CD4-positive, alpha-beta T cell treated with Interleukin-21 for 1 hour (primary cell): ENCODE measurements at regions not wholly inside any gene's neighbourhood (a gene's known extent, or its start where the extent isn't known, plus 50 kb on each side); places are given as distances from the start of the nearest gene placed in this dataset.

Experiments
- DNase-seq: peaks from one replicate; pipeline ENCODE4 v3.0.0-alpha.2; 2020

GRCh38 chr6:108734271-108734922 lies 113.8 kb upstream of the ARMC2 start:
- no peak for DNase-seq

GRCh38 chr6:108735310-108736001 lies 112.8 kb upstream of the ARMC2 start:
- no peak for DNase-seq

- no peak for DNase-seq
Observed at GRCh38 chr6:108736002-108736361, 112.2 kb upstream of the ARMC2 start.

DNA sequence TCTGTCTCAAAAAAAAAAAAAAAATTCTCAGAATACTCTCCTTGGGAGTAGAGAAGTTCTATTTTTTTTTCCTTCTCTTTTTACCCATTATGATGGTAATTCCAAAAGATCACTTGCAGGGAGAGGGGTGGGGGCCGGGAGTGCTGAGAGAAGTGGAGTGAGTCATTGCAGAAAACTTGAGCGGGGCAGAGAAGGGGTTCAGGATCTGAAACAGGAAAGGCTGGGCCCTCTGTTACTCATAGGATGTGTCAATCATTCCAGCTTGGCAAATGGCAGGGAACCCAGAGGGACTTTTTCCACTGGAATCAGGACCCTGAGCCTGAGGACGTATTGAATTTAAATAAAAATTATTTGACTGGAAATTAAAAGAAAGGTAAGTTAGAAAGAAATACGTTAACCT lies 111.4 kb upstream of the ARMC2 start:
- DNase-seq = no peak

- DNase-seq = no peak
Observed at GRCh38 chr6:108737594-108738546, 110.4 kb upstream of the ARMC2 start.

GRCh38 chr6:108738684-108739416 lies 109.4 kb upstream of the ARMC2 start:
- no peak for DNase-seq

GRCh38 chr6:108739496-108740330 lies 108.5 kb upstream of the ARMC2 start:
- DNase-seq = no peak

GRCh38 chr6:108741331-108741989 lies 106.8 kb upstream of the ARMC2 start:
- no peak for DNase-seq

GRCh38 chr6:108742041-108742440 lies 106.2 kb upstream of the ARMC2 start:
- peak; percentile 7 for DNase-seq

GRCh38 chr6:108744244-108744972 lies 103.8 kb upstream of the ARMC2 start:
- DNase-seq = no peak

DNA sequence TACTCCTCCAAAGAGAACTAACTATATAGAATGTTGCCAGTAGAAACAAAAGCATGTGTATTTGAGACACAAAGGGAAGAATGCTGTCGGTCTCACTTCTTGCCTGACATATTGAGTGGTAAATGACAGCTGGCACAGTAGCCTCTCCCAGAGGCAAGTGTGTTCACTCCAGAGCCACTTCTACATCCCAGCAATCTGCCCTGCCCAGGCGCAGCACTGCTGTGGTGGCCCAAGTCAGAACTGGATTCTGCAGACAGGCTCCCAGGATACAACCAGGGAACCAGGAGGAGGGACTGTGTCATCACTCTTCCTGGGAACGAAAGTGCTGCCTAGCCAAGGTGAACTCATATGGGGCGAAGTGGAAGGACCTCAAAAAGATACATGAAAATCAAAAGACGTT lies 103.2 kb upstream of the ARMC2 start:
- DNase-seq = no peak

DNA sequence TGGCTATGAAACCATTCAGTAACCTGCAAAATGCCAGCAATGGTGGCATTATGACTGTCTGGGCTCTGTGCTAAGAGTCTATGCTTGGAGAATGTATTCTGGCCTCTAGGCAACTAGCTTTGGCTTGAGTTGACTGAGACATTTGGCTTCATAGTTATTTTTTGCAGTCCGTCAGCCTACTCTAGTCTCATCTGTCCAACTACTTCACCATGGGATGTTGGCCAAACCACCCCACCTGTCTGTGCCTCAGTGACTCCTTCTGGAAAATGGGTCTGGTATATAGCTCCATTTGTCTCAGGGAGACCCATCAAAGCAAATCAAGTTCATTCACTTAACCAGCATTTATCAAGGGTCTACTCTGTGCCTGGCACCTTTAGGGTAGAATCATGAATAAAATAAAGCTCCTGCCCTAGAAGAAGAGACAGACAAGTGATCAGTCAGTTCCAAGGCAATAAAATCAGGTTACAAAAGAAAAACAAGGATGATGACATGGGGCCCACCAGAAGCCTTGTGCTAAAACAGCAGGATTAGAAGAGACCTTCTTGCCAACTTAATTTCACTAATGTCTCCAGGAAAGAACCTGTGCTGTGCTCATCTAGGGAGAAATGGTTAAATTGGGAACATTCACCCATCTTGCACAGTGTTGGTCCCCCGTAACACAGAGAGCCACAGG lies 102.4 kb upstream of the ARMC2 start:
- DNase-seq = no peak

GRCh38 chr6:108746366-108746765 lies 101.9 kb upstream of the ARMC2 start:
- no peak for DNase-seq

GRCh38 chr6:108746836-108747575 lies 101.2 kb upstream of the ARMC2 start:
- DNase-seq = no peak

GRCh38 chr6:108748055-108748454 lies 100.2 kb upstream of the ARMC2 start:
- DNase-seq = no peak

- DNase-seq = no peak
Observed at GRCh38 chr6:108748959-108749358, 99.3 kb upstream of the ARMC2 start.

DNA sequence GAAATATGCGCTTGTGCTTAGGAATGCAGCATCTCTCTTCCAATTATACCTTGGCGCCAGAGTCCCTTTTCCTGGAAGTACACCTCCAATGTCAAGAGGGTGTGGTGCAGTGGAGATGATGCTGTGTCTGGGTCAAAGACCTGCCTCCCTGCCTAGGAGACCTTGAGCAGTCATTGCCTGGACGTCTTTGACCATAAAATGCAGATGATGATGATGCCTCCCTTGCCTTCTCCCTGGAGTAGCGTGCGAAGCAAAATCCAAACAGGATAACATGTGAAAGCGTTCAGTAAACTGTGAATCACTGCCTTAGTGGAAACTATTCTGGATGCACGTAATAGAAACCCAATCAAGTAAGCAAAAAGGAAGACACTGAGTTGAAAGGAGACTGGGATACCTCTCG lies 97.4 kb upstream of the ARMC2 start:
- DNase-seq = no peak

DNA sequence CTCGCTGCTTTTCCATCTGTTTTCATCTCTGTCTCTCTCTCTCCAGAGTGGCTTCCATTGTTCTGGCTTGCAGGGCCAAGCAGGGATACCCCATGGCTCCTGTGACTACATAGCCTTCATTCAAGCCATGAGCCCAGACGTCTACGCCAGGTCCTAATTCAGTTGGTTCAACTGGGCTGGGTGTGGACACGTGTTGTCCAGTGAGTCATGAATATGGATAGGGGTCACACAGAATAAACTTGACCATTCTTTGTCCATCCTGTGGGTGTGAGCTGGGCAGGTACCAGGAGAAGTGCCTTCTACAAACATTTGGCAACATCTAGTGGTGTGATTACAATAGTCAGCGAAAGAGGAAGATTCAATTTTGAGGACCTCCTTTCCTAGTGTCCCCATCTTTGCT lies 96.9 kb upstream of the ARMC2 start:
- DNase-seq = no peak
